ENCODE measurements at regions not wholly inside any gene's neighbourhood (a gene's known extent, or its start where the extent isn't known, plus 50 kb on each side); places are given as distances from the start of the nearest gene placed in this dataset.
"Not testable (repeated sequence)": the region's sequence is repeated elsewhere in the genome, so short reads cannot be mapped to it uniquely, and the experiment has no call there.

GRCh38 chr15:81825136-81825535 lies 220.7 kb downstream of the MEX3B start:
- H3F3A ChIP-seq (ENCODE audit: low read depth), result no peaks in the 10 kb centered on the region
- H3K36me3 ChIP-seq, result no peaks in the 10 kb centered on the region
- no peak overlapping the region for H3K4me3 Mint-ChIP-seq
- H3K9ac ChIP-seq, result no peak overlapping the region
- H3K79me2 ChIP-seq (ENCODE audit: low read depth), result peaks cover 4% of the 10 kb centered on the region
- H3K4me1 Mint-ChIP-seq, result peaks cover 3% of the 10 kb centered on the region
- no peak overlapping the region for H3K4me2 ChIP-seq
- no peaks in the 10 kb centered on the region for H3K9me3 Mint-ChIP-seq
- H2AFZ ChIP-seq (replicated peaks), result no peak overlapping the region
- H3K27ac Mint-ChIP-seq, result no peak overlapping the region
- no peaks in the 10 kb centered on the region for H3K27me3 ChIP-seq
- no peaks in the 10 kb centered on the region for H3K9me3 ChIP-seq (ENCODE audit: low read depth)
- H3K27ac ChIP-seq, result no peak overlapping the region
- peaks cover 2% of the 10 kb centered on the region for H3K27me3 Mint-ChIP-seq (ENCODE audit: insufficient read depth, low read depth)
- no peak overlapping the region for H3K4me3 ChIP-seq
- H4K20me1 ChIP-seq (ENCODE audit: low read depth), result peaks cover 5% of the 10 kb centered on the region
- H3K36me3 Mint-ChIP-seq, result no peaks in the 10 kb centered on the region
- DNase-seq (ENCODE audit: low spot score), result no peak
- no peak for TF ChIP-seq CTCF (IDR thresholded peaks at IDR 0.05)
- no peak for TF ChIP-seq EZH2phosphoT487 (IDR thresholded peaks at IDR 0.05)
- peaks cover 7% of the 10 kb centered on the region for H3K4me1 ChIP-seq

- DNase-seq (ENCODE audit: low spot score); H3K4me1 ChIP-seq; H3K36me3 Mint-ChIP-seq; H4K20me1 ChIP-seq (ENCODE audit: low read depth); H3K9me3 Mint-ChIP-seq; H3K27me3 ChIP-seq; H3K4me3 ChIP-seq; H3K27ac ChIP-seq; H2AFZ ChIP-seq (replicated peaks); H3K36me3 ChIP-seq; H3K79me2 ChIP-seq (ENCODE audit: low read depth); H3K9me3 ChIP-seq (ENCODE audit: low read depth); H3K4me1 Mint-ChIP-seq; H3K27ac Mint-ChIP-seq; H3K4me2 ChIP-seq; H3K9ac ChIP-seq; H3K27me3 Mint-ChIP-seq (ENCODE audit: insufficient read depth, low read depth); H3K4me3 Mint-ChIP-seq; H3F3A ChIP-seq (ENCODE audit: low read depth): not testable (repeated sequence)
Measured at GRCh38 chr15:81822587-81822986, 223.2 kb downstream of the MEX3B start.

GRCh38 chr15:81819924-81820635 lies 225.7 kb downstream of the MEX3B start:
- Histone ChIP-seq H3K9me3 (ENCODE audit: low read depth) (no peaks in the 10 kb centered on the region), H3F3A (ENCODE audit: low read depth) (no peaks in the 10 kb centered on the region), H3K79me2 (ENCODE audit: low read depth) (peaks cover 4% of the 10 kb centered on the region), H3K9ac (no peak overlapping the region), H3K27ac (no peak overlapping the region), H2AFZ (replicated peaks) (no peak overlapping the region), H4K20me1 (ENCODE audit: low read depth) (peaks cover 2% of the 10 kb centered on the region), H3K27me3 (no peaks in the 10 kb centered on the region), H3K4me2 (no peak overlapping the region), H3K36me3 (no peaks in the 10 kb centered on the region), H3K4me1 (no peaks in the 10 kb centered on the region), H3K4me3 (no peak overlapping the region)
- H3K9me3 Mint-ChIP-seq, result no peaks in the 10 kb centered on the region
- no peak for DNase-seq (ENCODE audit: low spot score)
- H3K4me3 Mint-ChIP-seq, result no peak overlapping the region
- H3K4me1 Mint-ChIP-seq, result no peaks in the 10 kb centered on the region
- no peaks in the 10 kb centered on the region for H3K36me3 Mint-ChIP-seq
- TF ChIP-seq EZH2 (IDR thresholded peaks at IDR 0.05), result no peak
- TF ChIP-seq EZH2phosphoT487 (IDR thresholded peaks at IDR 0.05), result no peak
- H3K27ac Mint-ChIP-seq, result no peak overlapping the region
- H3K27me3 Mint-ChIP-seq (ENCODE audit: insufficient read depth, low read depth), result peaks cover 2% of the 10 kb centered on the region

GRCh38 chr15:81814882-81815455 lies 230.8 kb downstream of the MEX3B start:
- no peaks in the 10 kb centered on the region for H4K20me1 ChIP-seq (ENCODE audit: low read depth)
- H3K9ac ChIP-seq, result no peak overlapping the region
- TF ChIP-seq EZH2 (IDR thresholded peaks at IDR 0.05), result no peak
- TF ChIP-seq CTCF (IDR thresholded peaks at IDR 0.05), result no peak
- no peak for TF ChIP-seq EZH2phosphoT487 (IDR thresholded peaks at IDR 0.05)
- no peaks in the 10 kb centered on the region for H3F3A ChIP-seq (ENCODE audit: low read depth)
- no peaks in the 10 kb centered on the region for H3K36me3 ChIP-seq
- Mint-ChIP-seq H3K9me3 (no peaks in the 10 kb centered on the region), H3K27ac (no peak overlapping the region), H3K27me3 (ENCODE audit: insufficient read depth, low read depth) (peaks cover 2% of the 10 kb centered on the region), H3K4me3 (no peak overlapping the region), H3K36me3 (no peaks in the 10 kb centered on the region), H3K4me1 (no peaks in the 10 kb centered on the region)
- H3K27ac ChIP-seq, result no peak overlapping the region
- H3K27me3 ChIP-seq, result no peaks in the 10 kb centered on the region
- no peaks in the 10 kb centered on the region for H3K79me2 ChIP-seq (ENCODE audit: low read depth)
- H3K4me3 ChIP-seq, result no peak overlapping the region
- DNase-seq (ENCODE audit: low spot score), result no peak
- no peaks in the 10 kb centered on the region for H3K9me3 ChIP-seq (ENCODE audit: low read depth)
- H2AFZ ChIP-seq (replicated peaks), result no peak overlapping the region
- H3K4me1 ChIP-seq, result no peaks in the 10 kb centered on the region
- no peak overlapping the region for H3K4me2 ChIP-seq

All from neural progenitor cell (in vitro differentiated cells).